GM23338 (cell line): ENCODE measurements at regions not wholly inside any gene's neighbourhood (a gene's known extent, or its start where the extent isn't known, plus 50 kb on each side); places are given as distances from the start of the nearest gene placed in this dataset.

Experiments used
- CTCF ChIP-seq, 2 experiments: fragments of 200-600 bp in 1 of 2; sonication (generic) in 1 of 2; conservative IDR thresholded peaks; 2 replicates each; pipeline versions ENCODE4 v1.5.1 to v1.6.1; 2016 to 2017; ENCODE audit warnings: antibody characterized with exemption in 2 of 2, low read depth in 2 of 2, mild to moderate bottlenecking in 2 of 2, moderate library complexity in 1 of 2
- ETS1 ChIP-seq: IDR thresholded peaks from 2 replicates; pipeline ENCODE4 v1.6.1; 2016; ENCODE audit warnings: antibody characterized with exemption
- EZH2 ChIP-seq: fragments of 200-600 bp; sonication (generic); IDR thresholded peaks from one replicate; pipeline ENCODE4 v1.8.0; 2017; ENCODE audit warnings: antibody characterized with exemption, mild to moderate bottlenecking, low read depth; ENCODE audit not compliant: unreplicated experiment
- EZH2phosphoT487 ChIP-seq: fragments of 200-600 bp; sonication (generic); IDR thresholded peaks from one replicate; pipeline ENCODE4 v1.8.1; 2018; ENCODE audit warnings: antibody characterized with exemption; ENCODE audit not compliant: unreplicated experiment
- JUNB ChIP-seq: IDR thresholded peaks from one replicate; pipeline ENCODE4 v1.6.1; 2016; ENCODE audit warnings: antibody characterized with exemption; ENCODE audit not compliant: unreplicated experiment
- NANOG ChIP-seq: IDR thresholded peaks from 2 replicates; pipeline ENCODE4 v1.6.1; 2016; ENCODE audit warnings: antibody characterized with exemption, borderline replicate concordance
- POLR2AphosphoS5 ChIP-seq: IDR thresholded peaks from 2 replicates; pipeline ENCODE4 v1.6.1; 2016; ENCODE audit warnings: antibody characterized with exemption, low read depth
- REST ChIP-seq: IDR thresholded peaks from one replicate; pipeline ENCODE4 v1.6.1; 2018; ENCODE audit warnings: antibody characterized with exemption; ENCODE audit not compliant: unreplicated experiment
- STAT1 ChIP-seq: IDR thresholded peaks from one replicate; pipeline ENCODE4 v1.6.1; 2016; ENCODE audit warnings: antibody characterized with exemption; ENCODE audit not compliant: unreplicated experiment
- ZNF331 ChIP-seq: fragments of 250-450 bp; sonication (Bioruptor Pico); IDR thresholded peaks from 2 replicates; pipeline ENCODE4 v1.5.0; 2020; ENCODE audit warnings: low read depth, mild to moderate bottlenecking, moderate library complexity
- ZNF462 ChIP-seq: fragments of 250-450 bp; sonication (Bioruptor Pico); IDR thresholded peaks from 2 replicates; pipeline ENCODE4 v1.5.0; 2020; ENCODE audit warnings: mild to moderate bottlenecking, moderate library complexity

GRCh38 chr4:22932326-22932725, 239.6 kb downstream of the GBA3 start:
- TF ChIP-seq EZH2phosphoT487 (no peak), CTCF (conservative IDR thresholded peaks at IDR 0.05; ENCODE audit: low read depth in 2 of 2) (no peak), REST (no peak), POLR2AphosphoS5 (no peak), ETS1 (no peak), ZNF331 (CRISPR knock-in tag) (no peak), EZH2 (no peak), STAT1 (no peak), NANOG (no peak), ZNF462 (CRISPR knock-in tag) (no peak), JUNB (no peak)
